NCI-H1417 (cell line): ENCODE measurements at regions not wholly inside any gene's neighbourhood (a gene's known extent, or its start where the extent isn't known, plus 50 kb on each side); places are given as distances from the start of the nearest gene placed in this dataset.
"Not testable (repeated sequence)": the region's sequence is repeated elsewhere in the genome, so short reads cannot be mapped to it uniquely, and the experiment has no call there.

Source experiments
- DNase-seq, 3 experiments: peaks; one replicate each; lab custom pipeline; 2025; lab: John Stamatoyannopoulos, UW

GRCh38 chr2:95686056-95686825, 94.4 kb downstream of the TRIM43 start:
- DNase-seq: not testable (repeated sequence)

GRCh38 chr2:95687852-95688251, 96.1 kb downstream of the TRIM43 start:
- DNase-seq: not testable (repeated sequence)

DNA sequence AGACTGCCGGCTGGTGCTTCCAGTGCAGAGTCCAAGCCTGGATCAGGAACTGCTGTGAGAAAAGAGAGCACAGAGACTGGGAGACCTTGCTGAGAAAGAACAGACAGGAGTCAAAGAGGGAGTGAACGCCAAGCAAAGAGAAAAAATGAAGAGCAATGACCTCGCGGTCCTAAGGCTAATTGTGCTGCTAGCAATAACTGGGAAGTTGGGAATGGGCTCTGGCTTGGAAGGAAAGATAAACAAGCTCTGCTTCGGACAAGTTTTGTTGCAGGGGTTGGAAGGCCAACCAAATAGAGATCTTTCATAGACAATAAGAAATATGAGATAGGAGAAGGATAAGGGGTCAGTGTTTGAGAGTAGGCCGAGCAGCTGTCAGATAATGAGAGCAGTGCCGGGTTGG, 99.4 kb downstream of the TRIM43 start:
- DNase-seq: not testable (repeated sequence)

- DNase-seq: not testable (repeated sequence)
Measured at GRCh38 chr2:95693071-95693846, 101.5 kb downstream of the TRIM43 start.

- DNase-seq: no peak
Measured at GRCh38 chr2:95695613-95696012, 103.8 kb downstream of the TRIM43 start.

DNA sequence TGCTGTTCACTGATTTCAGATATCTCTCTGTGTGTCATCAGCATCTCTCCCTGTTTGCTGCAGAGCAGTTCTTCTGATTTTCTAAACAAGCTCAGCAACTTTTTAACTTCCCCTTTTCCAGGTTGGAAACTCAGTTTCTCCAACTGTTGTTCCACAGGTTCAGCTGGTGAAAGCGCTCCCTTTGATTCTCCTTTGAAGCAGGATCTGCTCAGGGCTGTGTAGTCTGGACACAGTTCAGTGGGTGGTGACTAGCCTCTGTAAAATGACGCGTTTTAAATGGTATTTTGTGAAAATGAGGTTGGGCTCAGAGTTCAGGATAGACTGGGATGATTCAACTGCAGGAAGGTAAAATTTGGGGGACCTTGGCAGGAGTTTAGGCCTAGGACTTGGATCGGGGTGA, 106.3 kb downstream of the TRIM43 start:
- DNase-seq: no peak

GRCh38 chr2:95699201-95700184, 107.7 kb downstream of the TRIM43 start:
- not testable (repeated sequence) for DNase-seq

GRCh38 chr2:95700519-95700918, 108.7 kb downstream of the TRIM43 start:
- no peak for DNase-seq

DNA sequence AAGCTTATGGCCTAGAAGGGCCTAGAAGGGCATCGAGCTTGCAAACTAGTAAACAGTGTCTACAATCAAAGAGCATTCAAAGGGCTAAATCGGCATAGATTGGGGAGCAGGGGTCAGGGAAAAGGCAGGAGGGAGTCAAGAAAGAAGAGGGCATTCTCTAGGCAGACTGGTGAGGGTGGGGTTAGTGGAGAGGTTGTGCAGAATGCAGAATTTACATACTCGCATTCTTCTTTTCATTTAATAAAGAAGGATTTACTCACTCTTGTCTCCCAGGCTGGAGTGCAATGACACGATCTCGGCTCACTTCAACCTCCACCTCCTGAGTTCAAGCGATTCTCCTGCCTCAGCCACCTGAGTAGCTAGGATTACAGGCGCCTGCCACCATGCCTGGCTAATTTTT, 110.7 kb downstream of the TRIM43 start:
- DNase-seq: no peak

- not testable (repeated sequence) for DNase-seq
Measured at GRCh38 chr2:95707161-95707560, 115.4 kb downstream of the TRIM43 start.

DNA sequence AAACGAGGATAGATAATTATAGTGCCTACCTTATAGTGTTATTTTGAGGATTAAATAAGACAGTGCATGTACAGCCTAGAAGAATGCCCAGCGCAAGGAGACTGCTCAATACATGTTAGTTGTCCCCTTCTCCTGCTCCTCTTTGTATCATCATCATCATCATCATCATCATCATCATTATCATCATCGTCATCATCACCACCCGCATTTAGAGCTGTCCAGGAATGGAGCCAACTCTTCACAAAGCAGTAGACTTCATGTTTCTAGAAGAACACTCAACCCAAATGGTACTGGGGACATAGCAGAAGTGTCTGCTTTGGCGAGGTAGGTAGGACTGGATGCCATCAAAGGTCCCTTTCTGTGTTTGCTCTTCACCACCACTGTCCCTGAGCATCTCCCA, 116.0 kb downstream of the TRIM43 start:
- no peak for DNase-seq

DNA sequence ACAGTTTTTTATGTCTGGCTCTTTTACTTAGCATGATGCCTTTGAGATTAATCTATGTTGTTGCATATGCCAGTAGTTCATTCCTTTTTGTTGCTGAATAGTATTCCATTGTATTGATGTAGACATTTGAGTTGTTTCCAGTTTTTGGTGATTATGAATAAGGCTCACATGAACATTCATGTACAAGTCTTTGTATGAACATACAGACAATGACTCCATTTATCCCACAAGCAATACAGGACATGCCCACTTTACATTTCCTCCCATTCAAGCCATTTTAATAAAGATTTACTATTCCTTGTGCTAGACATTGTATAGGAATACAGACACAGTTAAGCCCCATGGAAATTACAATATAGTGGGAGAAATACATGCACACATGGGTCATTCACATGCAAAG, 118.0 kb downstream of the TRIM43 start:
- no peak for DNase-seq

GRCh38 chr2:95713470-95714177, 121.8 kb downstream of the TRIM43 start:
- not testable (repeated sequence) for DNase-seq

- DNase-seq: not testable (repeated sequence)
Measured at GRCh38 chr2:95714398-95714797, 122.6 kb downstream of the TRIM43 start.

DNA sequence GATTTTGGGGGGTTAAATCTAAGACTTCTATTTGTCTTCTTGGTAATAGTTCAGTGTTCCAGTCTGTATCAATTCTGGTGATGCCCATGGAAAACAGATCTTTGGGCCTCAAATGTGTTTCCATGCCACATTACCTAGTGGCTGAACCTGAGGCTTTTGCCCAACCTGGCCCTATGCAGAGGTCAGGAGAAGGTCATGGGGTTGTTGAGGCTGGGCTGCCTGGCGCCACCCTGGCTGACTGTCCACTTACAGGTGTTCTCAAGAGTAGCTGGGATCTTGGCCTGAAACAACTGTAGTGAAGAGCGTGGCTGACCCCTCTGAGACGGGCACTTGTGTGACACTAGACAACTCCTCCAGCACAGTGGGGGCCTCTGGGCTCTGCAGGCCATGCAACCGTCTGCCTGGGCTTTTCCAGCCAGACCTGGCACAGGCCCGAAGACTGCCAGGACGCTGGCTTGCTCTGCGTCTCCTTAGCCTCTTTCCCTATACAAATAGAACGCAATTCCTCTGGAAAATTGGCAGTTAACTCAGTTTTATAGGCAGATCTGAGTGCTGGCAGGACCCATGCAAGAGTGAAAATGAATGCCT, 127.8 kb downstream of the TRIM43 start:
- DNase-seq: no peak

GRCh38 chr2:95721726-95722125, 129.9 kb downstream of the TRIM43 start:
- no peak for DNase-seq

DNA sequence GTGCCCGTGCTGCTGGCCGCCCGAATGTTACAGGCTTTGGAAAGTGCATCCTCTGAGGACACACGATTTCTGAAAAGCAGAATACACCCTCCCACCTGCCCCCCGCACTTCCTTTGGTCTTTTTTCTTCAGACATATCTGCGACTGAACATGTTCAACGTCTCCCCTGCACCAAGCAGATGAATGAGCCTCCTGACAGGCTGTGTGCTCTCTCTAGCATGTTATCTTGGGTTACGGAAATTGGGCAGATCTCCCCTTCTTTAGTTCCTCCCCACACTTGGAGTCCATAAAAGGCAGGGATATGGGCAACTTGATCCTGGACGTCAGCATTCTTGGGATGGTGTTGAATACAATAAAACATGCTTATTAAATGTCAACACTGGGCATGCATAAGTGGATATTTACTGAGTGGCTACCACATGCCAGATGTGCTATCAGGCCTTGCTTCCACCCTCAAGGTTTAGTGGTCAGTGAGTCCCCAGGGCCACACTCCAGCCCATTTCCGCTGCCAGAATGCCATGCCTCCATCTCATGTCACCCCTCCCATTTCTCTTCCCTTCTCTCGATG, 130.4 kb downstream of the TRIM43 start:
- DNase-seq: no peak

DNA sequence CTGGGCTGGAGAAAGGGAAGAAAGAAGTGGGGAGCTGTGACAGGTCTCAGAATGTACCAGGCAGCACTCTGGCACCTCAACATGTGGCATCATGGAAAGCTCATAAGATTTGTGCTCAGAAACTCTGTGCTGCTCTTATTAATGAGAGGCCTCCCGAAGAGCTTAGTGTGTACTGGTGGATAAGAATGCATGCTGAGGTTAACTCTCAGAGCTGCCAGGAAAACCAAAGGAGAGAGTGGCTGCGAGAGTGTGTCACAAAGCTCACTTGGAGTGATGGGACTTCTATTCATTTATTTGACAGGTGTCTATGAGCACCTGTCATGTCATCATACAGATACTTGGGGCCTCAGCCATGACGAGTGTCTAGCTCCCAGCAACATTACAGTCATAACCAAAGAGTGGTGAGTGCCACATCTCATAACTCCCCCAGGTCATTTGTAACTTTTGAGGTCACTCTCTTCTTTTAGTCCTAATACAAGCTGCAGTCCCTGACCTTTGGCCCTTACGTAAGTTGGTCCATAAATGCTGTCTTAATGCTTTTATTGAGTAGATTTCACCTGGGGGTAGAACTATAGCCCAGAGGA, 131.9 kb downstream of the TRIM43 start:
- DNase-seq: not testable (repeated sequence)

DNA sequence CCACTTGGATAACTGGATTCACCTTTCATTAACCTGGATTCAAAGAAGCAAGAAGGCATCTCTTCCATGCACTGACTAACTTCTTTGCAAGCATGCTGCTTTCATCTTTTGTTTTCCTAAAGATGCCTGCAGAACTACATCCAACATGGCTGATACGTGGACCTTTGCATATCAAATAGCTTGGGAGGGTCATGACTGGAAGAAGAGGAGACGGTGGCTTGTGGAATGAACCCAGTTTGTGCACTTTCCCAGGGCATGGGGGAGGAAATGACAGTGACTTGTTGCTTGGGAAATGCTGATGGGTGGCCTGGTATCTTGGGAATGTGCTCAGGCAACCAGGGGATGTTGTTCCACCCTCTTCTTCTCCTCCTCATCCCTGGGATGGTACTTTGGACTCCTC, 133.4 kb downstream of the TRIM43 start:
- not testable (repeated sequence) for DNase-seq

- DNase-seq: not testable (repeated sequence)
Measured at GRCh38 chr2:95725677-95726076, 133.9 kb downstream of the TRIM43 start.
